K562 (cell line): ENCODE measurements at regions not wholly inside any gene's neighbourhood (a gene's known extent, or its start where the extent isn't known, plus 50 kb on each side); places are given as distances from the start of the nearest gene placed in this dataset.

Source experiments
- ATAC-seq: fragments of 200-7000 bp; cut with Tn5 transposase; 3 replicates; pipeline ENCODE4 v1.9.1; 2020; ENCODE audit warnings: moderate library complexity
- BruUV-seq: library from RNA; stranded (reverse); fragments of 400-500 nt; replicated peaks from 2 replicates; lab custom pipeline; 2021; lab: Mats Ljungman, UMichigan
- CTCF ChIA-PET: fragments of 300-600 bp; formaldehyde crosslinking; extraction: SDS; loops from one replicate; lab custom pipeline; 2021; ENCODE audit warnings: low intra/inter-chr PET ratio; lab: Yijun Ruan, JAX
- POLR2A ChIA-PET: fragments of 300-600, 350-650 bp; sonication (Branson Sonifier 250); formaldehyde crosslinking; extraction: SDS; loops from one replicate; lab custom pipeline; 2021; ENCODE audit warnings: antibody characterized with exemption, inconsistent platforms; lab: Yijun Ruan, JAX
- DNase-seq, 4 experiments: peaks; one replicate each; pipeline versions ENCODE4 v3.0.0 to v3.0.0-alpha.2; 2011 to 2018; ENCODE audit warnings: low spot score in 3 of 4, mixed read lengths in 3 of 4; ENCODE audit errors: extremely low read depth in 1 of 4
- FAIRE-seq: peaks from 2 replicates; lab custom pipeline; 2011; peaks lifted over from hg19 to GRCh38; lab: Jason Lieb, UNC
- H2AFZ ChIP-seq: 2 replicates; pipeline ENCODE4 v1.6.0; 2011; ENCODE audit warnings: low read depth, low read length, control low read depth, inconsistent platforms
- H3K27ac ChIP-seq: fragments of 200-600 bp; 3 replicates; pipeline ENCODE4 v1.8.0; 2011; ENCODE audit warnings: low read depth, mild to moderate bottlenecking, control low read depth, inconsistent platforms, low read length, moderate library complexity, mixed read lengths; ENCODE audit errors: extremely low read depth
- H3K27me3 ChIP-seq, 2 experiments: fragments of 300-600 bp in 1 of 2; 2 replicates in 1 of 2; 3 replicates in 1 of 2; pipeline versions ENCODE4 v1.6.0 to v1.8.0; 2011; ENCODE audit warnings: inconsistent platforms in 2 of 2, low read length in 2 of 2, mild to moderate bottlenecking in 1 of 2, mixed read lengths in 1 of 2, moderate library complexity in 1 of 2; ENCODE audit not compliant: control insufficient read depth in 2 of 2, insufficient read depth in 2 of 2
- H3K36me3 ChIP-seq: fragments of 300-600 bp; 3 replicates; pipeline ENCODE4 v1.8.0; 2011; ENCODE audit warnings: mild to moderate bottlenecking, low read length, inconsistent platforms; ENCODE audit not compliant: control insufficient read depth, insufficient read depth
- H3K4me1 ChIP-seq, 2 experiments: fragments of 200-600 bp in 1 of 2; replicated peaks in 1 of 2; 2 replicates in 1 of 2; 3 replicates in 1 of 2; pipeline versions ENCODE4 v1.5.1 to v1.8.0; 2011; ENCODE audit warnings: inconsistent platforms in 2 of 2, low read length in 2 of 2, mild to moderate bottlenecking in 1 of 2, mixed read lengths in 1 of 2, moderate library complexity in 1 of 2; ENCODE audit not compliant: control insufficient read depth in 2 of 2, insufficient read depth in 2 of 2
- H3K4me2 ChIP-seq: 2 replicates; pipeline ENCODE4 v1.6.1; 2011; ENCODE audit warnings: low read length, control low read depth, inconsistent platforms, mixed read lengths; ENCODE audit not compliant: insufficient read depth
- H3K4me3 ChIP-seq: fragments of 200-600 bp; sonication (generic), shearing (Covaris generic); 2 replicates; pipeline ENCODE4 v1.5.1; 2016; ENCODE audit warnings: control low read depth, inconsistent platforms
- H3K79me2 ChIP-seq: fragments of 200-600 bp; 3 replicates; pipeline ENCODE4 v1.8.0; 2011; ENCODE audit warnings: low read length, inconsistent platforms; ENCODE audit not compliant: control insufficient read depth, insufficient read depth
- H3K9ac ChIP-seq, 2 experiments: 2 replicates each; pipeline versions ENCODE4 v1.6.0 to v1.6.1; 2011; ENCODE audit warnings: low read depth in 2 of 2, low read length in 2 of 2, control low read depth in 1 of 2, inconsistent platforms in 1 of 2, mild to moderate bottlenecking in 1 of 2, mixed read lengths in 1 of 2; ENCODE audit not compliant: insufficient read depth in 1 of 2
- H3K9me1 ChIP-seq: one replicate; pipeline ENCODE4 v1.6.0; 2011; ENCODE audit warnings: inconsistent platforms, mild to moderate bottlenecking, low read length, moderate library complexity; ENCODE audit not compliant: control insufficient read depth, insufficient read depth
- H3K9me3 ChIP-seq: replicated peaks from 2 replicates; pipeline ENCODE4 v1.5.1; 2011; ENCODE audit warnings: low read depth, low read length, inconsistent platforms; ENCODE audit not compliant: control insufficient read depth, insufficient read depth
- H4K20me1 ChIP-seq: replicated peaks from 2 replicates; pipeline ENCODE4 v1.6.1; 2011; ENCODE audit warnings: low read length, inconsistent platforms, mixed read lengths; ENCODE audit not compliant: control insufficient read depth, insufficient read depth
- ASH1L ChIP-seq: fragments of 450-650 bp; IDR thresholded peaks from 2 replicates; pipeline ENCODE4 v1.6.1; 2018; ENCODE audit warnings: borderline replicate concordance, mild to moderate bottlenecking, low read depth; ENCODE audit not compliant: partially characterized antibody
- CBX1 ChIP-seq: sonication (generic); IDR thresholded peaks from 2 replicates; pipeline ENCODE4 v1.6.1; 2016; ENCODE audit warnings: antibody characterized with exemption, low read depth, mild to moderate bottlenecking
- DPF2 ChIP-seq: fragments of 450-650 bp; IDR thresholded peaks from 2 replicates; pipeline ENCODE4 v1.6.1; 2016
- ETS1 ChIP-seq: conservative IDR thresholded peaks from 2 replicates; pipeline ENCODE4 v1.6.1; 2011; ENCODE audit warnings: low read depth, mild to moderate bottlenecking, low read length; ENCODE audit not compliant: control insufficient read depth
- HEY1 ChIP-seq: fragments of 250-450 bp; sonication (Bioruptor Pico); IDR thresholded peaks from 2 replicates; pipeline ENCODE4 v1.5.0; 2020; ENCODE audit warnings: mild to moderate bottlenecking, moderate library complexity, borderline replicate concordance
- MYNN ChIP-seq, 2 experiments: sonication (generic); formaldehyde crosslinking in 1 of 2; IDR thresholded peaks; 2 replicates each; pipeline versions ENCODE4 v1.5.0 to v1.6.1; 2016 to 2020; ENCODE audit warnings: antibody characterized with exemption in 1 of 2, missing genetic modification reagents in 1 of 2
- NCOA1 ChIP-seq: fragments of 450-650 bp; IDR thresholded peaks from 2 replicates; pipeline ENCODE4 v1.6.1; 2016; ENCODE audit warnings: low read depth
- RBM14 ChIP-seq: fragments of 200-400 bp; formaldehyde crosslinking; IDR thresholded peaks from 2 replicates; pipeline ENCODE4 v1.6.1; 2018; ENCODE audit warnings: low read depth, mild to moderate bottlenecking, low read length, moderate library complexity, borderline replicate concordance; ENCODE audit not compliant: insufficient read depth
- RBM15 ChIP-seq: fragments of 200-400 bp; formaldehyde crosslinking; IDR thresholded peaks from 2 replicates; pipeline ENCODE4 v1.6.1; 2018; ENCODE audit warnings: mild to moderate bottlenecking, low read length, moderate library complexity; ENCODE audit not compliant: insufficient read depth
- SRSF1 ChIP-seq: fragments of 200-400 bp; formaldehyde crosslinking; IDR thresholded peaks from 2 replicates; pipeline ENCODE4 v1.6.1; 2017; ENCODE audit warnings: mild to moderate bottlenecking, low read depth, low read length, moderate library complexity
- XRCC4 ChIP-seq: IDR thresholded peaks from one replicate; pipeline ENCODE4 v1.6.1; 2011; ENCODE audit not compliant: insufficient read depth, insufficient read length; ENCODE audit errors: extremely low read depth
- ZFP36 ChIP-seq: fragments of 150-350 bp; IDR thresholded peaks from 2 replicates; pipeline ENCODE4 v1.6.1; 2018; ENCODE audit warnings: low read length, low read depth; ENCODE audit not compliant: partially characterized antibody
- ZNF778 ChIP-seq: fragments of 450-650 bp; formaldehyde crosslinking; IDR thresholded peaks from 2 replicates; pipeline ENCODE4 v1.4.0; 2020; ENCODE audit warnings: mild to moderate bottlenecking, moderate library complexity
- whole genome bisulfite sequencing: fragments of 100-300 bp; shearing (Covaris generic); methylation state at CpG from one replicate; pipeline ENCODE4 v1.1.6; 2016; ENCODE audit warnings: low coverage, mixed read lengths; ENCODE audit not compliant: insufficient coverage; ENCODE audit errors: missing lambda C conversion rate; 5-methylcytosine and 5-hydroxymethylcytosine counted together
- in situ Hi-C: fragments of 300-500 bp; cut with MboI; formaldehyde crosslinking; loops from 4 replicates; pipeline ENCODE4 v1.15.0; 2018; ENCODE audit warnings: inconsistent platforms, mixed read lengths
- intact Hi-C: fragments of 100-400 bp; cut with micrococcal nuclease; formaldehyde crosslinking; loops from 2 replicates; pipeline ENCODE4 v1.14.2; 2022
- TF ChIP-seq, protein P1 (sequence below): fragments of 150-350 bp; IDR thresholded peaks from 2 replicates; pipeline ENCODE4 v1.6.1; 2014; ENCODE audit warnings: low read depth, mild to moderate bottlenecking, low read length, borderline replicate concordance
- TF ChIP-seq, protein P2 (sequence below), 2 experiments: IDR thresholded peaks in 1 of 2; conservative IDR thresholded peaks in 1 of 2; 2 replicates each; pipeline ENCODE4 v1.6.1; 2016; ENCODE audit warnings: low read depth in 2 of 2, mild to moderate bottlenecking in 1 of 2, missing compliant biosample characterization in 1 of 2, missing genetic modification characterization in 1 of 2, moderate library complexity in 1 of 2

GRCh38 chr5:58105836-58106235 lies 354.1 kb downstream of the PLK2 start:
- 29% methylated on average over 2 of the region's 2 CpGs for WGBS
- ATAC-seq (no peak), FAIRE-seq (no peak), DNase-seq (no peak)
- H3K9ac ChIP-seq: no peak overlapping the region
- in situ Hi-C loops (no loop called here), intact Hi-C loops (no loop called here)
- no peaks in the 10 kb centered on the region for H3K27me3 ChIP-seq
- H4K20me1 ChIP-seq: no peaks in the 10 kb centered on the region
- no peak overlapping the region for H3K4me2 ChIP-seq
- H3K79me2 ChIP-seq: no peaks in the 10 kb centered on the region
- no peaks in the 10 kb centered on the region for H3K9me1 ChIP-seq
- H3K27ac ChIP-seq: no peak overlapping the region
- no peak overlapping the region for H2AFZ ChIP-seq
- ChIA-PET CTCF (no interaction called here), POLR2A (no interaction called here)
- no peaks in the 10 kb centered on the region for H3K36me3 ChIP-seq
- no peaks in the 10 kb centered on the region for H3K4me1 ChIP-seq
- TF ChIP-seq RBM15 (no peak), DPF2 (no peak), SRSF1 (no peak), ASH1L (no peak), HEY1 (no peak), NCOA1 (no peak), RBM14 (no peak), ZFP36 (no peak), XRCC4 (no peak), CBX1 (no peak), ZNF778 (CRISPR knock-in tag) (no peak), ETS1 (no peak), MYNN (IDR thresholded peaks at IDR 0.05) (no peak), MYNN (CRISPR knock-in tag; IDR thresholded peaks at IDR 0.05) (no peak)
- TF ChIP-seq, protein P1, sequence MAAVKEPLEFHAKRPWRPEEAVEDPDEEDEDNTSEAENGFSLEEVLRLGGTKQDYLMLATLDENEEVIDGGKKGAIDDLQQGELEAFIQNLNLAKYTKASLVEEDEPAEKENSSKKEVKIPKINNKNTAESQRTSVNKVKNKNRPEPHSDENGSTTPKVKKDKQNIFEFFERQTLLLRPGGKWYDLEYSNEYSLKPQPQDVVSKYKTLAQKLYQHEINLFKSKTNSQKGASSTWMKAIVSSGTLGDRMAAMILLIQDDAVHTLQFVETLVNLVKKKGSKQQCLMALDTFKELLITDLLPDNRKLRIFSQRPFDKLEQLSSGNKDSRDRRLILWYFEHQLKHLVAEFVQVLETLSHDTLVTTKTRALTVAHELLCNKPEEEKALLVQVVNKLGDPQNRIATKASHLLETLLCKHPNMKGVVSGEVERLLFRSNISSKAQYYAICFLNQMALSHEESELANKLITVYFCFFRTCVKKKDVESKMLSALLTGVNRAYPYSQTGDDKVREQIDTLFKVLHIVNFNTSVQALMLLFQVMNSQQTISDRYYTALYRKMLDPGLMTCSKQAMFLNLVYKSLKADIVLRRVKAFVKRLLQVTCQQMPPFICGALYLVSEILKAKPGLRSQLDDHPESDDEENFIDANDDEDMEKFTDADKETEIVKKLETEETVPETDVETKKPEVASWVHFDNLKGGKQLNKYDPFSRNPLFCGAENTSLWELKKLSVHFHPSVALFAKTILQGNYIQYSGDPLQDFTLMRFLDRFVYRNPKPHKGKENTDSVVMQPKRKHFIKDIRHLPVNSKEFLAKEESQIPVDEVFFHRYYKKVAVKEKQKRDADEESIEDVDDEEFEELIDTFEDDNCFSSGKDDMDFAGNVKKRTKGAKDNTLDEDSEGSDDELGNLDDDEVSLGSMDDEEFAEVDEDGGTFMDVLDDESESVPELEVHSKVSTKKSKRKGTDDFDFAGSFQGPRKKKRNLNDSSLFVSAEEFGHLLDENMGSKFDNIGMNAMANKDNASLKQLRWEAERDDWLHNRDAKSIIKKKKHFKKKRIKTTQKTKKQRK: no peak
- TF ChIP-seq, protein P2, sequence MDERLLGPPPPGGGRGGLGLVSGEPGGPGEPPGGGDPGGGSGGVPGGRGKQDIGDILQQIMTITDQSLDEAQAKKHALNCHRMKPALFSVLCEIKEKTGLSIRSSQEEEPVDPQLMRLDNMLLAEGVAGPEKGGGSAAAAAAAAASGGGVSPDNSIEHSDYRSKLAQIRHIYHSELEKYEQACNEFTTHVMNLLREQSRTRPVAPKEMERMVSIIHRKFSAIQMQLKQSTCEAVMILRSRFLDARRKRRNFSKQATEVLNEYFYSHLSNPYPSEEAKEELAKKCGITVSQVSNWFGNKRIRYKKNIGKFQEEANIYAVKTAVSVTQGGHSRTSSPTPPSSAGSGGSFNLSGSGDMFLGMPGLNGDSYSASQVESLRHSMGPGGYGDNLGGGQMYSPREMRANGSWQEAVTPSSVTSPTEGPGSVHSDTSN (CRISPR knock-in tag; IDR thresholded peaks at IDR 0.05; ENCODE audit: low read depth): no peak
- TF ChIP-seq, protein P2 (tag; conservative IDR thresholded peaks at IDR 0.05; ENCODE audit: low read depth): no peak
- no peak overlapping the region for H3K4me3 ChIP-seq
- no peaks in the 10 kb centered on the region; the same call in 1 of the 2 replicates for H3K9me3 ChIP-seq
- BruUV-seq: no TSS peak
